ENCODE measurements at regions not wholly inside any gene's neighbourhood (a gene's known extent, or its start where the extent isn't known, plus 50 kb on each side); places are given as distances from the start of the nearest gene placed in this dataset.

DNA sequence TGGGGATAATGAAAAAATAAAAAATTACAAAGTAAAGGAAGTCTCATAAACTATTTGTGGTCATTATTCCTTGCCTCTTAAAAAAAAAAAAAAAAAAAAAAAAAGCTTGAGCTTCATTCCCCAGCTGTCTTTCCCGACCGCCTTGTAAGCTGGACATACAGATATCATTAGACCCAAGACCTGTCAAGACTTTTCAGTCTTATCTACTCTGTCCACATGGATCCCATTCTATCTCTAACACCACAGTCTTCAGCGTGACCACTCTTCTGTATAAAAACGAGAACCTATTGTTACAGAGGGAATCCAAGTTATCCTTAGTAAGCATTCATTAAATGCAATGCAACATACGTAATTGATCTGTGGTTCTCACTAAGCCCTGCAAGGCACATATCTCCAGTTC, 423.5 kb downstream of the MEI4 start (continued):
- no peak for TF ChIP-seq SAFB (IDR thresholded peaks at IDR 0.05; ENCODE audit: borderline replicate concordance, low read depth, low read length)
- no peak for TF ChIP-seq ZFP1 (CRISPR knock-in tag; IDR thresholded peaks at IDR 0.05)
- TF ChIP-seq, protein P1, sequence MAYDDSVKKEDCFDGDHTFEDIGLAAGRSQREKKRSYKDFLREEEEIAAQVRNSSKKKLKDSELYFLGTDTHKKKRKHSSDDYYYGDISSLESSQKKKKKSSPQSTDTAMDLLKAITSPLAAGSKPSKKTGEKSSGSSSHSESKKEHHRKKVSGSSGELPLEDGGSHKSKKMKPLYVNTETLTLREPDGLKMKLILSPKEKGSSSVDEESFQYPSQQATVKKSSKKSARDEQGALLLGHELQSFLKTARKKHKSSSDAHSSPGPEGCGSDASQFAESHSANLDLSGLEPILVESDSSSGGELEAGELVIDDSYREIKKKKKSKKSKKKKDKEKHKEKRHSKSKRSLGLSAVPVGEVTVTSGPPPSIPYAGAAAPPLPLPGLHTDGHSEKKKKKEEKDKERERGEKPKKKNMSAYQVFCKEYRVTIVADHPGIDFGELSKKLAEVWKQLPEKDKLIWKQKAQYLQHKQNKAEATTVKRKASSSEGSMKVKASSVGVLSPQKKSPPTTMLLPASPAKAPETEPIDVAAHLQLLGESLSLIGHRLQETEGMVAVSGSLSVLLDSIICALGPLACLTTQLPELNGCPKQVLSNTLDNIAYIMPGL (CRISPR knock-in tag; IDR thresholded peaks at IDR 0.05) = no peak
- TF ChIP-seq ZNF347 (CRISPR knock-in tag; IDR thresholded peaks at IDR 0.05; ENCODE audit: low read depth) = no peak
- no peak for TF ChIP-seq KLF16 (IDR thresholded peaks at IDR 0.05)
- TF ChIP-seq FOXA1 (IDR thresholded peaks at IDR 0.05; ENCODE audit: borderline replicate concordance) = no peak
- TF ChIP-seq SETDB1 (IDR thresholded peaks at IDR 0.05; ENCODE audit: low read length) = no peak
- no peak for TF ChIP-seq THRB (CRISPR knock-in tag; conservative IDR thresholded peaks at IDR 0.05)
- TF ChIP-seq MEIS2 (IDR thresholded peaks at IDR 0.05; ENCODE audit: partially characterized antibody) = no peak
- TF ChIP-seq CBFA2T2 (conservative IDR thresholded peaks at IDR 0.05) = peak; percentile 52
- no peak for TF ChIP-seq FUS (optimal IDR thresholded peaks at IDR 0.05; ENCODE audit: low read depth, low read length)
- peak; percentile 87 for TF ChIP-seq ZNF239 (CRISPR knock-in tag; IDR thresholded peaks at IDR 0.05)
- TF ChIP-seq FOXP1 (CRISPR knock-in tag; IDR thresholded peaks at IDR 0.05) = no peak
- TF ChIP-seq, protein P2, sequence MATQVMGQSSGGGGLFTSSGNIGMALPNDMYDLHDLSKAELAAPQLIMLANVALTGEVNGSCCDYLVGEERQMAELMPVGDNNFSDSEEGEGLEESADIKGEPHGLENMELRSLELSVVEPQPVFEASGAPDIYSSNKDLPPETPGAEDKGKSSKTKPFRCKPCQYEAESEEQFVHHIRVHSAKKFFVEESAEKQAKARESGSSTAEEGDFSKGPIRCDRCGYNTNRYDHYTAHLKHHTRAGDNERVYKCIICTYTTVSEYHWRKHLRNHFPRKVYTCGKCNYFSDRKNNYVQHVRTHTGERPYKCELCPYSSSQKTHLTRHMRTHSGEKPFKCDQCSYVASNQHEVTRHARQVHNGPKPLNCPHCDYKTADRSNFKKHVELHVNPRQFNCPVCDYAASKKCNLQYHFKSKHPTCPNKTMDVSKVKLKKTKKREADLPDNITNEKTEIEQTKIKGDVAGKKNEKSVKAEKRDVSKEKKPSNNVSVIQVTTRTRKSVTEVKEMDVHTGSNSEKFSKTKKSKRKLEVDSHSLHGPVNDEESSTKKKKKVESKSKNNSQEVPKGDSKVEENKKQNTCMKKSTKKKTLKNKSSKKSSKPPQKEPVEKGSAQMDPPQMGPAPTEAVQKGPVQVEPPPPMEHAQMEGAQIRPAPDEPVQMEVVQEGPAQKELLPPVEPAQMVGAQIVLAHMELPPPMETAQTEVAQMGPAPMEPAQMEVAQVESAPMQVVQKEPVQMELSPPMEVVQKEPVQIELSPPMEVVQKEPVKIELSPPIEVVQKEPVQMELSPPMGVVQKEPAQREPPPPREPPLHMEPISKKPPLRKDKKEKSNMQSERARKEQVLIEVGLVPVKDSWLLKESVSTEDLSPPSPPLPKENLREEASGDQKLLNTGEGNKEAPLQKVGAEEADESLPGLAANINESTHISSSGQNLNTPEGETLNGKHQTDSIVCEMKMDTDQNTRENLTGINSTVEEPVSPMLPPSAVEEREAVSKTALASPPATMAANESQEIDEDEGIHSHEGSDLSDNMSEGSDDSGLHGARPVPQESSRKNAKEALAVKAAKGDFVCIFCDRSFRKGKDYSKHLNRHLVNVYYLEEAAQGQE (IDR thresholded peaks at IDR 0.05; ENCODE audit: borderline replicate concordance) = no peak
- TF ChIP-seq, protein P2 (CRISPR knock-in tag; IDR thresholded peaks at IDR 0.05; ENCODE audit: low read depth) = no peak
- peak; percentile 51 for TF ChIP-seq TAL1 (IDR thresholded peaks at IDR 0.05)
- no peak for TF ChIP-seq ZNF780A (CRISPR knock-in tag; IDR thresholded peaks at IDR 0.05)
- TF ChIP-seq ZKSCAN3 (CRISPR knock-in tag; IDR thresholded peaks at IDR 0.05) = no peak
- TF ChIP-seq CBFA2T3 (IDR thresholded peaks at IDR 0.05) = peak; percentile 59
- TF ChIP-seq ZNF217 (CRISPR knock-in tag; IDR thresholded peaks at IDR 0.05) = no peak
- no peak for TF ChIP-seq ZEB2 (IDR thresholded peaks at IDR 0.05)
- no peak for TF ChIP-seq NR1H2 (CRISPR knock-in tag; IDR thresholded peaks at IDR 0.05)
- no peak for TF ChIP-seq MIER1 (IDR thresholded peaks at IDR 0.05; ENCODE audit: low read depth)

All from K562 (cell line).